ENCODE measurements at regions not wholly inside any gene's neighbourhood (a gene's known extent, or its start where the extent isn't known, plus 50 kb on each side); places are given as distances from the start of the nearest gene placed in this dataset.

DNA sequence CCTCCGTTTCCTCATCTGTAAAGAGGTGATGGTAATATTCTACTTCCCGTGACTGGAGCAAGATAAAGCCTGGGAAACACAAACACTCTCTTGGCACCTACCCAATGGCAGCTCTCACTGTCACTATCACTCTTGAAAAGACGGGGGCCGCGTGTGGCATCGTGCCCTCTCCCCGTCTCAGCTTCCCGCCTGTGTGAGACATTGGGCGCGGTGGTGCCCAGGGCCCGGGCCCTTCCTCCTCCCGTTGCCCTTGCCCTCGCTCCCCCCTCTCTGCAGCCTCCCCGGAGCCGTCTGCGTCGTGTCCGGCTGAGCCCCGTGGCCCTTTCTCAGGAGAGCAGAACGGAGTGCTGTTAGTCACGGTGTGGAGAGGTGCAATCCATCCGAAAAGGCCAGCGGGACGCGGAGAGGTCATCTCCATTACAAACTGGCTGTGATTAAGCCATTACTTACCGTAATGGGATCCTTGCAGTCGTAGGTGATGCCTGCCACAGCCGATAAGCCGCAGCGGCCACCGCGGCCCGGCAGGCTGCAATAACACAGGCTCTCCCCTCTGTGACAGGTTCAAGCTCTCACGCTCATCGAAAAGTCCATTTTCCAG lies 156.4 kb upstream of the ZC3H12A start:
- no peak for TF ChIP-seq POLR2AphosphoS5 (IDR thresholded peaks at IDR 0.05; ENCODE audit: low read depth, low read length)
- no peak for TF ChIP-seq POLR2A (IDR thresholded peaks at IDR 0.05; ENCODE audit: low read depth, low read length)
